Prostate gland (tissue), 2 donors: ENCODE measurements at regions not wholly inside any gene's neighbourhood (a gene's known extent, or its start where the extent isn't known, plus 50 kb on each side); places are given as distances from the start of the nearest gene placed in this dataset.

Experiments used
- DNase-seq: peaks from one replicate; pipeline ENCODE4 v3.0.0-alpha.2; 2019; ENCODE audit warnings: low spot score
- H3K27ac ChIP-seq, 2 donors: fragments of 200-600 bp; sonication (generic); 2 replicates each; pipeline ENCODE4 v1.5.1; 2017 to 2019
- H3K27me3 ChIP-seq: fragments of 200-600 bp; sonication (generic); replicated peaks from 2 replicates; pipeline ENCODE4 v1.5.1; 2019; ENCODE audit not compliant: insufficient read depth
- H3K36me3 ChIP-seq, 2 donors: fragments of 200-600 bp; sonication (generic); 1 replicate in 1 of 2; 2 replicates in 1 of 2; pipeline versions ENCODE4 v1.5.1 to v1.8.1; 2017 to 2019
- H3K4me1 ChIP-seq: fragments of 200-600 bp; sonication (generic); replicated peaks from 2 replicates; pipeline ENCODE4 v1.5.1; 2019
- H3K4me3 ChIP-seq, 2 donors: fragments of 200-600 bp; sonication (generic); 2 replicates each; pipeline ENCODE4 v1.5.1; 2017 to 2019
- H3K9me3 ChIP-seq: fragments of 200-600 bp; sonication (generic); 2 replicates; pipeline ENCODE4 v1.5.1; 2017
- CTCF ChIP-seq, 4 experiments: fragments of 200-600 bp in 2 of 4; fragments of 450-650 bp in 2 of 4; sonication (generic) in 2 of 4; IDR thresholded peaks; 1 replicate in 3 of 4; 2 replicates in 1 of 4; pipeline ENCODE4 v1.5.1; 2016 to 2019; ENCODE audit warnings: antibody characterized with exemption in 4 of 4, mild to moderate bottlenecking in 2 of 4, moderate library complexity in 2 of 4
- POLR2A ChIP-seq: fragments of 450-650 bp; IDR thresholded peaks from one replicate; pipeline ENCODE4 v1.6.1; 2016; ENCODE audit warnings: antibody characterized with exemption, mild to moderate bottlenecking
- POLR2AphosphoS5 ChIP-seq: sonication (generic); formaldehyde crosslinking; IDR thresholded peaks from one replicate; pipeline ENCODE4 v1.6.1; 2017; ENCODE audit warnings: antibody characterized with exemption
- WGBS: methylation state at CpG from one replicate; pipeline ENCODE4 v1.1.5; 2018; 5-methylcytosine and 5-hydroxymethylcytosine counted together
- intact Hi-C: fragments of 100-400 bp; cut with DNase I; formaldehyde crosslinking; loops from one replicate; pipeline ENCODE4 v1.14.2; 2022

- WGBS = 91% methylated on average over 4 of the region's 4 CpGs
Observed at GRCh38 chr5:158413122-158413680, 554.3 kb upstream of the CLINT1 start.

GRCh38 chr5:158410976-158411375, 552.0 kb upstream of the CLINT1 start:
- no peak for TF ChIP-seq CTCF (IDR thresholded peaks at IDR 0.05)
- no peak for TF ChIP-seq POLR2AphosphoS5
- TF ChIP-seq POLR2A = no peak
- H3K4me1 ChIP-seq = no peaks in the 10 kb centered on the region
- intact Hi-C loops = no loop called here
- no peaks in the 10 kb centered on the region for H3K27me3 ChIP-seq
- no peak overlapping the region for H3K27ac ChIP-seq
- H3K36me3 ChIP-seq = no peaks in the 10 kb centered on the region
- H3K9me3 ChIP-seq = no peaks in the 10 kb centered on the region
- DNase-seq = no peak
- no peak overlapping the region for H3K4me3 ChIP-seq

More at GRCh38 chr5:158413122-158413680, 554.3 kb upstream of the CLINT1 start:
- DNase-seq = no peak
- H3K4me1 ChIP-seq = no peaks in the 10 kb centered on the region
- H3K36me3 ChIP-seq = no peaks in the 10 kb centered on the region
- no peaks in the 10 kb centered on the region for H3K27me3 ChIP-seq
- intact Hi-C loops = no loop called here
- no peak for TF ChIP-seq POLR2AphosphoS5
- TF ChIP-seq POLR2A = no peak
- TF ChIP-seq CTCF (IDR thresholded peaks at IDR 0.05) = no peak
- no peaks in the 10 kb centered on the region for H3K9me3 ChIP-seq
- no peak overlapping the region for H3K27ac ChIP-seq
- H3K4me3 ChIP-seq = no peak overlapping the region

GRCh38 chr5:158409507-158409906, 550.6 kb upstream of the CLINT1 start:
- Histone ChIP-seq H3K36me3 (no peaks in the 10 kb centered on the region), H3K4me1 (no peaks in the 10 kb centered on the region), H3K9me3 (no peaks in the 10 kb centered on the region), H3K4me3 (no peak overlapping the region), H3K27me3 (no peaks in the 10 kb centered on the region), H3K27ac (no peak overlapping the region)
- no peak for TF ChIP-seq CTCF (IDR thresholded peaks at IDR 0.05)
- no peak for TF ChIP-seq POLR2A
- no peak for TF ChIP-seq POLR2AphosphoS5
- intact Hi-C loops = no loop called here
- no peak for DNase-seq

- no peak overlapping the region for H3K4me3 ChIP-seq
- DNase-seq = no peak
- H3K4me1 ChIP-seq = no peaks in the 10 kb centered on the region
- H3K27ac ChIP-seq = no peak overlapping the region
- no peaks in the 10 kb centered on the region for H3K9me3 ChIP-seq
- no peaks in the 10 kb centered on the region for H3K36me3 ChIP-seq
- intact Hi-C loops = no loop called here
- H3K27me3 ChIP-seq = no peaks in the 10 kb centered on the region
- TF ChIP-seq POLR2A (no peak), POLR2AphosphoS5 (no peak), CTCF (IDR thresholded peaks at IDR 0.05) (no peak)
Observed at GRCh38 chr5:158407824-158408195, 548.9 kb upstream of the CLINT1 start.

- Histone ChIP-seq H3K27ac (no peak overlapping the region), H3K4me1 (no peaks in the 10 kb centered on the region), H3K27me3 (no peaks in the 10 kb centered on the region), H3K36me3 (no peaks in the 10 kb centered on the region), H3K9me3 (no peaks in the 10 kb centered on the region), H3K4me3 (no peak overlapping the region)
- intact Hi-C loops = no loop called here
- WGBS = 76% methylated on average over 4 of the region's 4 CpGs
- TF ChIP-seq POLR2A = no peak
- TF ChIP-seq CTCF (IDR thresholded peaks at IDR 0.05) = no peak
- no peak for TF ChIP-seq POLR2AphosphoS5
- no peak for DNase-seq
Observed at GRCh38 chr5:158406884-158407823, 548.2 kb upstream of the CLINT1 start.
